ENCODE measurements at regions not wholly inside any gene's neighbourhood (a gene's known extent, or its start where the extent isn't known, plus 50 kb on each side); places are given as distances from the start of the nearest gene placed in this dataset.

DNA sequence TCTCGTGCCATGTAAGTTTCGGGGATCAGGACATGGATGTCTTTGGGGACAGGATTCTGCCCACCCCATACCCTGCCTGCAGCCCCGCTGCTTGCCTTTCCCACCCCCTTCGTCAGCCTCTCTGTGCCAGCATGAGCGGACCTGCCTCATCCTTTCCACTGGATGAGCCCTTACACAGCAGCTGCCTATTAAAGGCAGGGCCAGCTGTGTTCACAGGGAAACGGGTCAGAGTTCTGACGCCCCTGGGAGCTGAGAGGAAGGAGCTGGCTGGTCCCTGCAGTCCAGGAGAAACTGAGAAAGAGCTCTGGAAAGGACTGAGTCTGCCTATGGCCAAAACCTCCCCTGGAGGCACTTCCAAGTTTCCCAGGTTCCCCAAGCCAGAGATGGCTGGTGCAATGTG lies 83.5 kb upstream of the NCOR2 start:
- Mint-ChIP-seq H3K4me1 (peaks cover 7% of the 10 kb centered on the region), H3K27me3 (ENCODE audit: insufficient read depth) (peaks cover 5% of the 10 kb centered on the region), H3K9me3 (peaks cover 31% of the 10 kb centered on the region), H3K4me3 (no peak overlapping the region), H3K27ac (no peak overlapping the region), H3K36me3 (ENCODE audit: low read depth) (peaks cover 6% of the 10 kb centered on the region)
- no peak overlapping the region for H3K9ac ChIP-seq (ENCODE audit: extremely low read depth, low read length, poor library complexity, severe bottlenecking)
- H3K4me1 ChIP-seq (ENCODE audit: control insufficient read depth, insufficient read depth, low read length), result peaks cover 4% of the 10 kb centered on the region
- DNase-seq, result no peak
- H3K36me3 ChIP-seq (ENCODE audit: control insufficient read depth, insufficient read depth, low read length), result no peaks in the 10 kb centered on the region
- no peak overlapping the region for H3K27ac ChIP-seq (ENCODE audit: low read depth, low read length)
- TF ChIP-seq, protein P1, sequence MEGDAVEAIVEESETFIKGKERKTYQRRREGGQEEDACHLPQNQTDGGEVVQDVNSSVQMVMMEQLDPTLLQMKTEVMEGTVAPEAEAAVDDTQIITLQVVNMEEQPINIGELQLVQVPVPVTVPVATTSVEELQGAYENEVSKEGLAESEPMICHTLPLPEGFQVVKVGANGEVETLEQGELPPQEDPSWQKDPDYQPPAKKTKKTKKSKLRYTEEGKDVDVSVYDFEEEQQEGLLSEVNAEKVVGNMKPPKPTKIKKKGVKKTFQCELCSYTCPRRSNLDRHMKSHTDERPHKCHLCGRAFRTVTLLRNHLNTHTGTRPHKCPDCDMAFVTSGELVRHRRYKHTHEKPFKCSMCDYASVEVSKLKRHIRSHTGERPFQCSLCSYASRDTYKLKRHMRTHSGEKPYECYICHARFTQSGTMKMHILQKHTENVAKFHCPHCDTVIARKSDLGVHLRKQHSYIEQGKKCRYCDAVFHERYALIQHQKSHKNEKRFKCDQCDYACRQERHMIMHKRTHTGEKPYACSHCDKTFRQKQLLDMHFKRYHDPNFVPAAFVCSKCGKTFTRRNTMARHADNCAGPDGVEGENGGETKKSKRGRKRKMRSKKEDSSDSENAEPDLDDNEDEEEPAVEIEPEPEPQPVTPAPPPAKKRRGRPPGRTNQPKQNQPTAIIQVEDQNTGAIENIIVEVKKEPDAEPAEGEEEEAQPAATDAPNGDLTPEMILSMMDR (conservative IDR thresholded peaks at IDR 0.05), result no peak
- H3K4me3 ChIP-seq (ENCODE audit: low read length), result no peak overlapping the region
- peaks cover 14% of the 10 kb centered on the region for H3K9me3 ChIP-seq (ENCODE audit: control insufficient read depth, low read length)
- WGBS, 2 experiments (ENCODE audit: insufficient coverage in 1 of 2, insufficient read length in 1 of 2), result 86 to 96% methylated on average over 4 to 7 of the region's 7 CpGs
- no peaks in the 10 kb centered on the region for H3K27me3 ChIP-seq (ENCODE audit: control insufficient read depth, insufficient read depth, low read length, poor library complexity, severe bottlenecking)

DNA sequence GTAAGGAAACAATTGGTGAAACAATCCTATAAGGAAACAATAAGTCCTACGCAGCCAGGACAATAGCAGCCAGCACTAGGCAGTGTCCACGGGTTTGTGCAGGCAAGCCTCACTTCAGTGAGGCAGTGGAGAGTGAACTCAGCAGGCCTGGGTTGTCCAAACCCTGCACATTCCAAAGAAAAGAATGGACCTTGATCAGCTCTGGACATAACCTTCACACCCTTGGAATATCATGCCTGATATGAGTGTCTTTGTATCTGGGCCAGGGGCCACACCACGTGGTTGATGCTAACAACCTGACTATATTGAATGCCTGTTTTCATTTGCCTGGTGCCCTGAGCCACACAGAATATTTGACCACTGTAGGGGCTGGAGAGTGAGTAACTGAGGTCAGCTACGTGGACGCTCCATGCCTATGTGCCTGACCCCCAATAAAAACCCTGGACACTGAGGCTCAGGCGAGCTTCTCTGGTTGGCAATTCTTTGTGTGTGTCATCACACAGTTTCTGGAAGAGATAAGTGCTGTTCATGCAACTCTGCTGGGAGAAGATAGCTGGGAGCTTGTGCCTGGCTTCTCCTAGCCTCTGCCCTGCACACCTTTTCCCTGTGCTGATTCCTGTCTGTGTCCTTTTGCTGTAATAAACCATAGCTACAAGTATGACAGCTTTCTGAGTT lies 81.4 kb upstream of the NCOR2 start:
- WGBS, 2 experiments (ENCODE audit: insufficient coverage in 1 of 2, insufficient read length in 1 of 2), result 78 to 82% methylated on average over 6 of the region's 6 CpGs
- H3K9me3 Mint-ChIP-seq, result peaks cover 31% of the 10 kb centered on the region
- no peaks in the 10 kb centered on the region for H3K27me3 ChIP-seq (ENCODE audit: control insufficient read depth, insufficient read depth, low read length, poor library complexity, severe bottlenecking)

DNA sequence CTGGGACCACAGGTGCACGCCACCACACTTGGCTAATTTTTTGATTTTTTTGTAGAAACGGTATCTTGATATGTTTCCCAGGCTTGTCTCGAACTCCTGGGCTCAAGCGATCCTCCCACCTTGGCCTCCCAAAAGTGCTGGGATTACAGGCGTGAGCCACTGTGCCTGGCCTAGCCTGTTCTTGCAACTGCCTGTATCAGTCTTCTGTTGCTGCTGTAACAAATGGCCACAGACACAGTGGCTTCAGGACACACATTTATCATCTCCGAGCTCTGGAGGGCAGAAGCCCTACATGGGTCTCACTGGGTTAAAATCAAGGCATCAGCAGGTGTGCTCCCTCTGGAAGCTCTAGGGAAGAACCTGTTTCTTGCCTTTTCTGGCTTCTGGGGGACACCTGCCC lies 79.9 kb upstream of the NCOR2 start:
- Histone ChIP-seq H3K27me3 (ENCODE audit: control insufficient read depth, insufficient read depth, low read length, poor library complexity, severe bottlenecking) (no peaks in the 10 kb centered on the region), H3K9ac (ENCODE audit: extremely low read depth, low read length, poor library complexity, severe bottlenecking) (no peak overlapping the region), H3K36me3 (ENCODE audit: control insufficient read depth, insufficient read depth, low read length) (no peaks in the 10 kb centered on the region), H3K9me3 (ENCODE audit: control insufficient read depth, low read length) (peaks cover 14% of the 10 kb centered on the region), H3K4me1 (ENCODE audit: control insufficient read depth, insufficient read depth, low read length) (no peaks in the 10 kb centered on the region), H3K4me3 (ENCODE audit: low read length) (no peak overlapping the region), H3K27ac (ENCODE audit: low read depth, low read length) (no peak overlapping the region)
- peaks cover 9% of the 10 kb centered on the region for H3K27me3 Mint-ChIP-seq (ENCODE audit: insufficient read depth)
- no peak overlapping the region for H3K27ac Mint-ChIP-seq
- peaks cover 6% of the 10 kb centered on the region for H3K36me3 Mint-ChIP-seq (ENCODE audit: low read depth)
- peaks cover 5% of the 10 kb centered on the region for H3K4me1 Mint-ChIP-seq
- 79 to 89% methylated on average over 5 to 6 of the region's 6 CpGs for WGBS, 2 experiments (ENCODE audit: insufficient coverage in 1 of 2, insufficient read length in 1 of 2)
- no peak for DNase-seq
- peaks cover 31% of the 10 kb centered on the region for H3K9me3 Mint-ChIP-seq
- TF ChIP-seq, protein P1 (conservative IDR thresholded peaks at IDR 0.05), result no peak
- H3K4me3 Mint-ChIP-seq, result no peak overlapping the region

More for the DNA sequence above, 81.4 kb upstream of the NCOR2 start:
- H3K4me3 Mint-ChIP-seq, result no peak overlapping the region
- H3K36me3 ChIP-seq (ENCODE audit: control insufficient read depth, insufficient read depth, low read length), result no peaks in the 10 kb centered on the region
- DNase-seq, result no peak
- peaks cover 14% of the 10 kb centered on the region for H3K9me3 ChIP-seq (ENCODE audit: control insufficient read depth, low read length)
- TF ChIP-seq, protein P1 (conservative IDR thresholded peaks at IDR 0.05), result no peak
- H3K27ac ChIP-seq (ENCODE audit: low read depth, low read length), result no peak overlapping the region
- peaks cover 5% of the 10 kb centered on the region for H3K4me1 Mint-ChIP-seq
- no peak overlapping the region for H3K27ac Mint-ChIP-seq
- H3K36me3 Mint-ChIP-seq (ENCODE audit: low read depth), result peaks cover 6% of the 10 kb centered on the region
- H3K4me3 ChIP-seq (ENCODE audit: low read length), result no peak overlapping the region
- no peaks in the 10 kb centered on the region for H3K4me1 ChIP-seq (ENCODE audit: control insufficient read depth, insufficient read depth, low read length)
- H3K27me3 Mint-ChIP-seq (ENCODE audit: insufficient read depth), result peaks cover 9% of the 10 kb centered on the region
- H3K9ac ChIP-seq (ENCODE audit: extremely low read depth, low read length, poor library complexity, severe bottlenecking), result no peak overlapping the region

All from endodermal cell (in vitro differentiated cells).